ENCODE measurements at regions not wholly inside any gene's neighbourhood (a gene's known extent, or its start where the extent isn't known, plus 50 kb on each side); places are given as distances from the start of the nearest gene placed in this dataset.
"Not testable (repeated sequence)": the region's sequence is repeated elsewhere in the genome, so short reads cannot be mapped to it uniquely, and the experiment has no call there.

GRCh38 chr4:189654396-189654795 lies 286.3 kb upstream of the FRG1 start:
- not testable (repeated sequence) for DNase-seq

GRCh38 chr4:189655817-189656216 lies 284.9 kb upstream of the FRG1 start:
- not testable (repeated sequence) for DNase-seq

GRCh38 chr4:189656641-189657040 lies 284.0 kb upstream of the FRG1 start:
- no peak for DNase-seq

GRCh38 chr4:189658259-189658658 lies 282.4 kb upstream of the FRG1 start:
- not testable (repeated sequence) for DNase-seq

- not testable (repeated sequence) for DNase-seq
Measured at GRCh38 chr4:189658831-189659230, 281.8 kb upstream of the FRG1 start.

- DNase-seq, result no peak
Measured at GRCh38 chr4:189659287-189659686, 281.4 kb upstream of the FRG1 start.

- DNase-seq, result no peak
Measured at GRCh38 chr4:189660722-189661360, 279.8 kb upstream of the FRG1 start.

GRCh38 chr4:189664693-189665250 lies 275.9 kb upstream of the FRG1 start:
- no peak for DNase-seq

GRCh38 chr4:189665712-189666305 lies 274.9 kb upstream of the FRG1 start:
- DNase-seq, result not testable (repeated sequence)

GRCh38 chr4:189667386-189667785 lies 273.3 kb upstream of the FRG1 start:
- not testable (repeated sequence) for DNase-seq

- DNase-seq, result not testable (repeated sequence)
Measured at GRCh38 chr4:189697675-189698245, 242.9 kb upstream of the FRG1 start.

GRCh38 chr4:189703000-189703399 lies 237.7 kb upstream of the FRG1 start:
- DNase-seq, result not testable (repeated sequence)

GRCh38 chr4:189706821-189707220 lies 233.9 kb upstream of the FRG1 start:
- not testable (repeated sequence) for DNase-seq

GRCh38 chr4:189707227-189707626 lies 233.4 kb upstream of the FRG1 start:
- not testable (repeated sequence) for DNase-seq

- not testable (repeated sequence) for DNase-seq
Measured at GRCh38 chr4:189711956-189712355, 228.7 kb upstream of the FRG1 start.

GRCh38 chr4:189721016-189721993 lies 219.4 kb upstream of the FRG1 start:
- DNase-seq, result not testable (repeated sequence)

GRCh38 chr4:189722324-189723003 lies 218.2 kb upstream of the FRG1 start:
- DNase-seq, result not testable (repeated sequence)

GRCh38 chr4:189727982-189728638 lies 212.6 kb upstream of the FRG1 start:
- not testable (repeated sequence) for DNase-seq

- not testable (repeated sequence) for DNase-seq
Measured at GRCh38 chr4:189731989-189732388, 208.7 kb upstream of the FRG1 start.

GRCh38 chr4:189733507-189733906 lies 207.2 kb upstream of the FRG1 start:
- not testable (repeated sequence) for DNase-seq

GRCh38 chr4:189734648-189735267 lies 205.9 kb upstream of the FRG1 start:
- not testable (repeated sequence) for DNase-seq
